ENCODE measurements at regions not wholly inside any gene's neighbourhood (a gene's known extent, or its start where the extent isn't known, plus 50 kb on each side); places are given as distances from the start of the nearest gene placed in this dataset.

DNA sequence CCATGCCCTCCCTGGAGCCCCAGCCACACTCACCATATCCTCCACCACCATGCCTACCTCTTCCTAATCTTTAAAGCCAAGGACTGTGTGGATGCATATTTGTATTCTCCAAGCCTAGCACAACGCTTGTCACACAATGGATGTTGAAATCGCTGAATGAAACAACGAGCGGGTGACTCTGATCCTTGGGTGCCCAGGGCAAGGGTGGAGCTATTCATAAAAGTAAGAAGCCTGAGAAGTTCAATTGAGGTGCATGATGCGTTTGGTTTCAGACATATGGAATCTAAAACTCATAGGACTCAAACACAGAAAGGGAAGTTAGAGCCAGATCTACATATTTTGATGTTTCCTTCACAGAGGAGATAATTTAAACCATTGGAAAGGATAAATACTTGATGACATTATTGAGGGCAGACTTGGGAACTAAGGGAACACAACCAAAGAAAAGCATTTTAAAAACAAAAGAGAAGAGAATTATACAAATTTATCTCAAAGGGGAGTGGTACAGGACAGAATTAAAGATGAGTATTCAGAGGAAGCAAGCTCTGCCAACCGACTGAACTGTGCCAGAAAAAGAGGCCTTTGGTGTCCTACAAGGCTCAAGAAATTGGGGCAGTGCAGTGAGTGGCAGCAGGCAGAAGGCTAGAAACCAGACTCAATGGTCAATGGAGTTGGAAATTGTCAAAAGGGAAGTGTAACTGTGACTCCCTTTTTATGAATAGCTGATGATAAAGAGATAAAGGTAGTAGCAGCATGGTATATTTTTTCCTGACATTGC lies 200.6 kb upstream of the NCKAP5 start:
- TF ChIP-seq CTCF (conservative IDR thresholded peaks at IDR 0.05 in 1 of 2, IDR thresholded peaks at IDR 0.05 in 1 of 2; ENCODE audit: extremely low read depth in 1 of 2, insufficient read depth in 1 of 2, low read depth in 1 of 2, low read length in 2 of 2) (no peak), EZH2 (IDR thresholded peaks at IDR 0.05; ENCODE audit: borderline replicate concordance, low read length) (no peak)

Measured in mammary epithelial cell (primary cell).